ENCODE measurements at regions not wholly inside any gene's neighbourhood (a gene's known extent, or its start where the extent isn't known, plus 50 kb on each side); places are given as distances from the start of the nearest gene placed in this dataset.

DNA sequence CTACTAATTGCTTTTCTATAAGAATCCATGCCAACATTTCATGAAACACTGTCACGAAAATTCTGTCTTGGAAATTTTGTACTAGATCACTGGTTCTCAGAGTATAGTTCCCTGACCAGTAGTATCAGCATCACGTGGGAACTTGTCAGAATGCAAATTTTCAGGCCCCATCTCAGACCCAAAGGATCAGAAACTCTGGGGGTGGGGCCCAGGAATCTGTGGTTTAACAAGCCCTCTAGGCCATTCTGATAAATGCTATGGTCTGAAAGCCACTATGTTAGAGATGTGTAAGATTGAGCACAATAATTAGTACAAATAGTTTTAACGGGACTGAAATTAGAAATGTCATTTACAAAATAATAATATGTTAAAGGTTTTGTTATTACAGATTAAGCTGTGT, 615.7 kb upstream of the ARRDC3 start:
- intact Hi-C loops (cut with DNase I) = no loop called here
- no peaks in the 10 kb centered on the region for H3K36me3 ChIP-seq
- TF ChIP-seq, protein P1, sequence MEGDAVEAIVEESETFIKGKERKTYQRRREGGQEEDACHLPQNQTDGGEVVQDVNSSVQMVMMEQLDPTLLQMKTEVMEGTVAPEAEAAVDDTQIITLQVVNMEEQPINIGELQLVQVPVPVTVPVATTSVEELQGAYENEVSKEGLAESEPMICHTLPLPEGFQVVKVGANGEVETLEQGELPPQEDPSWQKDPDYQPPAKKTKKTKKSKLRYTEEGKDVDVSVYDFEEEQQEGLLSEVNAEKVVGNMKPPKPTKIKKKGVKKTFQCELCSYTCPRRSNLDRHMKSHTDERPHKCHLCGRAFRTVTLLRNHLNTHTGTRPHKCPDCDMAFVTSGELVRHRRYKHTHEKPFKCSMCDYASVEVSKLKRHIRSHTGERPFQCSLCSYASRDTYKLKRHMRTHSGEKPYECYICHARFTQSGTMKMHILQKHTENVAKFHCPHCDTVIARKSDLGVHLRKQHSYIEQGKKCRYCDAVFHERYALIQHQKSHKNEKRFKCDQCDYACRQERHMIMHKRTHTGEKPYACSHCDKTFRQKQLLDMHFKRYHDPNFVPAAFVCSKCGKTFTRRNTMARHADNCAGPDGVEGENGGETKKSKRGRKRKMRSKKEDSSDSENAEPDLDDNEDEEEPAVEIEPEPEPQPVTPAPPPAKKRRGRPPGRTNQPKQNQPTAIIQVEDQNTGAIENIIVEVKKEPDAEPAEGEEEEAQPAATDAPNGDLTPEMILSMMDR (IDR thresholded peaks at IDR 0.05) = no peak
- H3K27me3 ChIP-seq (ENCODE audit: low read depth) = no peaks in the 10 kb centered on the region
- DNase-seq (no peak), ATAC-seq (no peak)
- H3K27ac ChIP-seq = no peak overlapping the region
- H3K9me3 ChIP-seq = no peaks in the 10 kb centered on the region
- H3K4me1 ChIP-seq = no peaks in the 10 kb centered on the region
- no peak overlapping the region for H3K4me3 ChIP-seq

DNA sequence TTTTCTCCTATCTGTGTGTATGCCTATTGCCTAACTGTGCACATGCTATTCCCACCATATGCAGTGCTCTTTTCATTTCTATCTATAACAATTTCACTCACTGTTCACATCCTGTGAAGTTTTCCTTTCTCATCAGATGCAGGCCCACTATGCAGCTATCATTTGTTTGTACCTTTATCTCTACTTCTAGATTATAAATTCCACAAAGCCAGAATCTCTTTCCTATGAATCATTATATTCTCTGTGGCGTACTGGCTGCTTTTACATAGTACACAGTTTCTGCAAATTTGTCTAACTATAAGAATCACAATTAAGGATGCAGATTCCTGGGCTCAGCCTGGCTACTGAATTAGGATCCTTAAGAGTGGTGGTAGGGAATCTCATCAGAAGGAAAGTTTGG, 600.8 kb upstream of the ARRDC3 start:
- ATAC-seq (no peak), DNase-seq (no peak)
- Histone ChIP-seq H3K4me1 (no peaks in the 10 kb centered on the region), H3K27me3 (ENCODE audit: low read depth) (no peaks in the 10 kb centered on the region), H3K36me3 (no peaks in the 10 kb centered on the region), H3K9me3 (no peaks in the 10 kb centered on the region), H3K4me3 (no peak overlapping the region), H3K27ac (no peak overlapping the region)
- TF ChIP-seq, protein P1 (IDR thresholded peaks at IDR 0.05) = no peak
- intact Hi-C loops (cut with DNase I) = no loop called here

DNA sequence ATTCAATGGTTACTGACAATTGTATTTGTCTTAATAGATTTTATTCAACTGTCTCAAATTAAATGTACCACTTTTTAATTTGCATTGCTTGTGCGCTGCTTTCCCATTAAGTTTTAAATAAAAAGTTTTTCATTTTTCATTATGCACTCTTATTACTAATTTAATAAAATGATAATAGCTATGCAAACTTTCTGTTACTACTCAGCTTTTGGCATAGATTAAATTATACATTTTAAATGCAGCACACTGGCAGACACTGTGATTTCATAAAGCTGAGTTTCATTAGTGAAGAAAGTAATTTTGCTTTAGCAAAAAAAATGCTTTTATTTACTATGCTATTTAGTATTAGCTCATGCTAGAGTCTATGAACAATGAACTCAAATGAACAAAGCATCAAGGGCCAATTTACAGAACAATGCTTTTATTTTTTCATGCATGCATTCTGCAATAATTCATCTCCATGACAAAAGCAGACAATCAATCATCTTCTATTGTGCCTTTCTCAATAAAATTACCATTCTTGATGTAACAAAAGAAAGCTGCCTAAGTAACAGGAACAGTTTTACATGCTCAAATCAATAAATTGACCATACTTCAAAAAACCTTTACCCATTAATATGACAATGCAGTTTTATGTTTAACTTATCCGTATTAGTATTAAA, 595.2 kb upstream of the ARRDC3 start:
- Histone ChIP-seq H3K36me3 (no peaks in the 10 kb centered on the region), H3K27me3 (ENCODE audit: low read depth) (no peaks in the 10 kb centered on the region), H3K4me1 (no peaks in the 10 kb centered on the region), H3K4me3 (no peak overlapping the region), H3K27ac (no peak overlapping the region), H3K9me3 (no peaks in the 10 kb centered on the region)
- no peak for ATAC-seq
- DNase-seq = no peak
- TF ChIP-seq, protein P1 (IDR thresholded peaks at IDR 0.05) = no peak
- intact Hi-C loops (cut with DNase I) = no loop called here

DNA sequence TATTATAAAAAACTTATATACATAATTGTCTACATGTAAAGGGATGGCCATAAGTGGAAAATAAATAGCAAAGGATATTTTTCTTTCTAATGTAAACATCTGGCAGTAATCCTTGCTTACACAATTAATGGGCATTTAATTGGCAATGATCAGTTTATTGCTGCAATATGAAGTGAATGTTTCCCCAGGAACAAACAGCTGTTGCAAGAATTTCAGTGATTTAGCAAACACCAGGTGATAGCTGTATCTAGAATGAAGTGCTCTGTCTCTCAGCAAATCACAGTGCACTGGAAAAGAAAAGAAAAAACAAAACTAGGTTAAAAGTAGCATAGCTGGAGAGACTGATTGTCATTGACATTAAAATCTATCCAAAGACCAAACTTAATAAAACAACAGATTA, 594.5 kb upstream of the ARRDC3 start:
- no peak overlapping the region for H3K4me3 ChIP-seq
- H3K36me3 ChIP-seq = no peaks in the 10 kb centered on the region
- DNase-seq = no peak
- H3K27me3 ChIP-seq (ENCODE audit: low read depth) = no peaks in the 10 kb centered on the region
- no peak for ATAC-seq
- no peaks in the 10 kb centered on the region for H3K4me1 ChIP-seq
- no peak overlapping the region for H3K27ac ChIP-seq
- H3K9me3 ChIP-seq = no peaks in the 10 kb centered on the region
- TF ChIP-seq, protein P1 (IDR thresholded peaks at IDR 0.05) = no peak
- intact Hi-C loops (cut with DNase I) = no loop called here

DNA sequence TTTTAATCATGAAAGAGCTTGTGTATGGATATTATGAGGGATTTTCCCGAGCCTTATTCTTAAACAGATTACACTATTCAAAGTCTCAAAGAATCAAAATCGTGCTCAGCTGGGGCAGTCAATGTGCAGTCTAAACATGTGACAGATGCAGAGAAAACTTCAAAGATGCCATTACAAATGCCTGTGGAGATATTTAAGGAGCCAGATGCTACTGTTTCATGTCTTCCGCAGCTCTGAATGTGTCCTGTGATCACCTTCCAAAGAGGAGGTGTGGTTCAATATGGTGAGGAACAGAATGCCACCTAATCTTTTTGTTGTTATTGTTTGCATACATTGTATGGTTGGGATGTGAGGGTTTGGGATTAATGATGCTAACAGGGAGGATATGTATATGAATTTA, 593.3 kb upstream of the ARRDC3 start:
- intact Hi-C loops (cut with DNase I) = no loop called here
- H3K36me3 ChIP-seq = no peaks in the 10 kb centered on the region
- TF ChIP-seq, protein P1 (IDR thresholded peaks at IDR 0.05) = no peak
- H3K4me3 ChIP-seq = no peak overlapping the region
- H3K27me3 ChIP-seq (ENCODE audit: low read depth) = no peaks in the 10 kb centered on the region
- no peak for ATAC-seq
- no peak overlapping the region for H3K27ac ChIP-seq
- DNase-seq = no peak
- H3K4me1 ChIP-seq = no peaks in the 10 kb centered on the region
- H3K9me3 ChIP-seq = no peaks in the 10 kb centered on the region

Measured in lower lobe of right lung (tissue), 2 donors.